Naive thymus-derived CD8-positive, alpha-beta T cell (primary cell): ENCODE measurements at regions not wholly inside any gene's neighbourhood (a gene's known extent, or its start where the extent isn't known, plus 50 kb on each side); places are given as distances from the start of the nearest gene placed in this dataset.

Source experiments
- ATAC-seq, 2 donors: fragments of 150-1000 bp; cut with Tn5 transposase in 1 of 2; sonication (Bioruptor Pico), chemical (Tn5 transposase) in 1 of 2; 1 replicate in 1 of 2; 2 replicates in 1 of 2; pipeline ENCODE4 v1.10.0; 2021; ENCODE audit warnings: mild to moderate bottlenecking in 2 of 2, moderate library complexity in 2 of 2
- POLR2A ChIA-PET: fragments of 350-600 bp; sonication (Branson Sonifier 250); formaldehyde crosslinking; loops from one replicate; lab custom pipeline; 2021; ENCODE audit warnings: antibody characterized with exemption; lab: Charles Lee
- DNase-seq, 10 donors: peaks; one replicate each; pipeline versions ENCODE4 v3.0.0 to v3.0.0-alpha.2; 2020 to 2022
- H3K27ac Mint-ChIP-seq, 10 donors: one replicate each; pipeline ENCODE4 v1.8.0; 2020 to 2022; ENCODE audit warnings: mild to moderate bottlenecking in 10 of 10, mixed read lengths in 10 of 10, moderate library complexity in 4 of 10, inconsistent platforms in 1 of 10
- H3K27me3 Mint-ChIP-seq, 5 donors: one replicate each; pipeline ENCODE4 v1.8.0; 2021 to 2022; ENCODE audit warnings: mixed read lengths in 5 of 5
- H3K36me3 Mint-ChIP-seq, 3 donors: one replicate each; pipeline ENCODE4 v1.8.0; 2020 to 2022; ENCODE audit warnings: mixed read lengths in 3 of 3, mild to moderate bottlenecking in 2 of 3, inconsistent platforms in 1 of 3
- H3K4me1 Mint-ChIP-seq, 4 donors: one replicate each; pipeline ENCODE4 v1.8.0; 2021 to 2022; ENCODE audit warnings: mixed read lengths in 4 of 4
- H3K4me3 Mint-ChIP-seq, 10 donors: one replicate each; pipeline ENCODE4 v1.8.0; 2020 to 2022; ENCODE audit warnings: mild to moderate bottlenecking in 10 of 10, mixed read lengths in 10 of 10, moderate library complexity in 6 of 10, inconsistent platforms in 1 of 10
- H3K9me3 Mint-ChIP-seq, 9 donors: one replicate each; pipeline ENCODE4 v1.8.0; 2020 to 2022; ENCODE audit warnings: mixed read lengths in 9 of 9, mild to moderate bottlenecking in 3 of 9, inconsistent platforms in 1 of 9, moderate library complexity in 1 of 9

GRCh38 chr20:10795286-10796026, 121.7 kb upstream of the JAG1 start:
- H3K27ac Mint-ChIP-seq, result no peak overlapping the region
- H3K4me3 Mint-ChIP-seq, result no peak overlapping the region
- DNase-seq (no peak), ATAC-seq (no peak)
- POLR2A ChIA-PET, result no interaction called here
- no peaks in the 10 kb centered on the region for H3K36me3 Mint-ChIP-seq
- H3K4me1 Mint-ChIP-seq, result peaks cover 0 to 2% (median 0%) of the 10 kb centered on the region in 4 donors
- peaks cover 0 to 12% (median 4%) of the 10 kb centered on the region in 5 donors for H3K27me3 Mint-ChIP-seq
- H3K9me3 Mint-ChIP-seq, result peaks cover 0 to 4% (median 0%) of the 10 kb centered on the region in 9 donors

- Mint-ChIP-seq H3K27ac (no peak overlapping the region), H3K36me3 (no peaks in the 10 kb centered on the region), H3K27me3 (peaks cover 0 to 22% (median 10%) of the 10 kb centered on the region in 5 donors), H3K4me1 (no peaks in the 10 kb centered on the region), H3K4me3 (no peak overlapping the region), H3K9me3 (peaks cover 0 to 4% (median 0%) of the 10 kb centered on the region in 9 donors)
- DNase-seq (no peak), ATAC-seq (no peak)
- POLR2A ChIA-PET, result no interaction called here
Observed at GRCh38 chr20:10798811-10799210, 125.0 kb upstream of the JAG1 start.

GRCh38 chr20:10799735-10800134, 125.9 kb upstream of the JAG1 start:
- H3K36me3 Mint-ChIP-seq, result no peaks in the 10 kb centered on the region
- peaks cover 0 to 26% (median 10%) of the 10 kb centered on the region in 5 donors for H3K27me3 Mint-ChIP-seq
- POLR2A ChIA-PET, result no interaction called here
- H3K27ac Mint-ChIP-seq, result no peak overlapping the region
- H3K4me1 Mint-ChIP-seq, result no peaks in the 10 kb centered on the region
- ATAC-seq (no peak), DNase-seq (no peak)
- H3K4me3 Mint-ChIP-seq, result no peak overlapping the region
- peaks cover 0 to 4% (median 0%) of the 10 kb centered on the region in 9 donors for H3K9me3 Mint-ChIP-seq

GRCh38 chr20:10800288-10800687, 126.5 kb upstream of the JAG1 start:
- no peak for ATAC-seq

GRCh38 chr20:10802236-10802635, 128.4 kb upstream of the JAG1 start:
- Mint-ChIP-seq H3K4me1 (no peaks in the 10 kb centered on the region), H3K4me3 (no peak overlapping the region), H3K27me3 (peaks cover 0 to 14% (median 7%) of the 10 kb centered on the region in 5 donors), H3K9me3 (peaks cover 0 to 2% (median 0%) of the 10 kb centered on the region in 9 donors), H3K36me3 (no peaks in the 10 kb centered on the region), H3K27ac (no peak overlapping the region)
- DNase-seq (no peak), ATAC-seq (no peak)
- POLR2A ChIA-PET, result no interaction called here

More at GRCh38 chr20:10800288-10800687, 126.5 kb upstream of the JAG1 start:
- no peaks in the 10 kb centered on the region for H3K4me1 Mint-ChIP-seq
- peaks cover 0 to 26% (median 11%) of the 10 kb centered on the region in 5 donors for H3K27me3 Mint-ChIP-seq
- H3K36me3 Mint-ChIP-seq, result no peaks in the 10 kb centered on the region
- no peak overlapping the region for H3K27ac Mint-ChIP-seq
- H3K9me3 Mint-ChIP-seq, result peaks cover 0 to 4% (median 0%) of the 10 kb centered on the region in 9 donors
- POLR2A ChIA-PET, result no interaction called here
- H3K4me3 Mint-ChIP-seq, result no peak overlapping the region
- no peak for DNase-seq

GRCh38 chr20:10805764-10806163, 132.0 kb upstream of the JAG1 start:
- peaks cover 0 to 15% (median 7%) of the 10 kb centered on the region in 5 donors for H3K27me3 Mint-ChIP-seq
- DNase-seq (no peak), ATAC-seq (no peak)
- no peak overlapping the region for H3K27ac Mint-ChIP-seq
- H3K9me3 Mint-ChIP-seq, result peaks cover 0 to 9% (median 0%) of the 10 kb centered on the region in 9 donors
- no peaks in the 10 kb centered on the region for H3K36me3 Mint-ChIP-seq
- H3K4me3 Mint-ChIP-seq, result no peak overlapping the region
- POLR2A ChIA-PET, result no interaction called here
- H3K4me1 Mint-ChIP-seq, result no peaks in the 10 kb centered on the region

GRCh38 chr20:10806539-10806938, 132.7 kb upstream of the JAG1 start:
- ATAC-seq (no peak), DNase-seq (no peak)
- peaks cover 0 to 9% (median 0%) of the 10 kb centered on the region in 9 donors for H3K9me3 Mint-ChIP-seq
- peaks cover 0 to 15% (median 6%) of the 10 kb centered on the region in 5 donors for H3K27me3 Mint-ChIP-seq
- H3K27ac Mint-ChIP-seq, result no peak overlapping the region
- POLR2A ChIA-PET, result no interaction called here
- no peaks in the 10 kb centered on the region for H3K36me3 Mint-ChIP-seq
- H3K4me3 Mint-ChIP-seq, result no peak overlapping the region
- H3K4me1 Mint-ChIP-seq, result no peaks in the 10 kb centered on the region

GRCh38 chr20:10807013-10807412, 133.2 kb upstream of the JAG1 start:
- DNase-seq (no peak), ATAC-seq (no peak)
- Mint-ChIP-seq H3K27me3 (peaks cover 0 to 15% (median 5%) of the 10 kb centered on the region in 5 donors), H3K4me1 (no peaks in the 10 kb centered on the region), H3K4me3 (no peak overlapping the region), H3K9me3 (peaks cover 0 to 9% (median 0%) of the 10 kb centered on the region in 9 donors), H3K36me3 (no peaks in the 10 kb centered on the region), H3K27ac (no peak overlapping the region)
- POLR2A ChIA-PET, result no interaction called here

- no peak for DNase-seq
- POLR2A ChIA-PET, result no interaction called here
- no peak for ATAC-seq
- Mint-ChIP-seq H3K9me3 (peaks cover 0 to 9% (median 1%) of the 10 kb centered on the region in 9 donors), H3K36me3 (no peaks in the 10 kb centered on the region), H3K27me3 (peaks cover 0 to 13% (median 5%) of the 10 kb centered on the region in 5 donors), H3K4me1 (no peaks in the 10 kb centered on the region), H3K27ac (no peak overlapping the region), H3K4me3 (no peak overlapping the region)
Observed at GRCh38 chr20:10812759-10813327, 139.0 kb upstream of the JAG1 start.

GRCh38 chr20:10823585-10823984, 149.8 kb upstream of the JAG1 start:
- Mint-ChIP-seq H3K4me1 (no peaks in the 10 kb centered on the region), H3K27ac (no peak overlapping the region), H3K36me3 (no peaks in the 10 kb centered on the region), H3K4me3 (no peak overlapping the region), H3K9me3 (peaks cover 0 to 13% (median 3%) of the 10 kb centered on the region in 9 donors), H3K27me3 (peaks cover 0 to 11% (median 3%) of the 10 kb centered on the region in 5 donors)
- DNase-seq (no peak), ATAC-seq (no peak)
- POLR2A ChIA-PET, result no interaction called here

GRCh38 chr20:10824750-10825500, 151.1 kb upstream of the JAG1 start:
- DNase-seq, result no peak
- POLR2A ChIA-PET, result no interaction called here
- Mint-ChIP-seq H3K27ac (no peak overlapping the region), H3K4me1 (no peaks in the 10 kb centered on the region), H3K36me3 (no peaks in the 10 kb centered on the region), H3K4me3 (no peak overlapping the region), H3K9me3 (peaks cover 0 to 9% (median 2%) of the 10 kb centered on the region in 9 donors), H3K27me3 (peaks cover 0 to 5% (median 0%) of the 10 kb centered on the region in 5 donors)
- no peak for ATAC-seq

GRCh38 chr20:10826111-10826510, 152.3 kb upstream of the JAG1 start:
- POLR2A ChIA-PET, result no interaction called here
- Mint-ChIP-seq H3K36me3 (no peaks in the 10 kb centered on the region), H3K9me3 (peaks cover 0 to 5% (median 0%) of the 10 kb centered on the region in 9 donors), H3K4me1 (no peaks in the 10 kb centered on the region), H3K4me3 (no peak overlapping the region), H3K27ac (no peak overlapping the region), H3K27me3 (peaks cover 0 to under 1% (median 0%) of the 10 kb centered on the region in 5 donors)
- no peak for DNase-seq
- ATAC-seq, result no peak

GRCh38 chr20:10828180-10828579, 154.4 kb upstream of the JAG1 start:
- Mint-ChIP-seq H3K9me3 (peaks cover 0 to 2% (median 0%) of the 10 kb centered on the region in 9 donors), H3K36me3 (no peaks in the 10 kb centered on the region), H3K27me3 (peaks cover 0 to 3% (median 0%) of the 10 kb centered on the region in 5 donors), H3K27ac (no peak overlapping the region), H3K4me3 (no peak overlapping the region), H3K4me1 (no peaks in the 10 kb centered on the region)
- ATAC-seq (no peak), DNase-seq (no peak)
- POLR2A ChIA-PET, result no interaction called here
